Panc1 (cell line): ENCODE measurements at regions not wholly inside any gene's neighbourhood (a gene's known extent, or its start where the extent isn't known, plus 50 kb on each side); places are given as distances from the start of the nearest gene placed in this dataset.

Experiments used
- ATAC-seq: fragments of 200-7000 bp; cut with Tn5 transposase; 2 replicates; pipeline ENCODE4 v1.9.1; 2020; ENCODE audit warnings: mild to moderate bottlenecking, moderate library complexity
- BruUV-seq: library from RNA; stranded (reverse); fragments of 400-500 nt; replicated peaks from 2 replicates; lab custom pipeline; 2021; lab: Mats Ljungman, UMichigan
- CTCF ChIA-PET: fragments of 300-600 bp; sonication (Branson Sonifier 250); formaldehyde crosslinking; loops from one replicate; lab custom pipeline; 2022; ENCODE audit warnings: antibody characterized with exemption; lab: Charles Lee
- POLR2A ChIA-PET: fragments of 300-600 bp; sonication (Branson Sonifier 250); formaldehyde crosslinking; loops from one replicate; lab custom pipeline; 2022; ENCODE audit warnings: antibody characterized with exemption; lab: Charles Lee
- DNase-seq: peaks from one replicate; pipeline ENCODE4 v3.0.0-alpha.2; 2010; ENCODE audit warnings: low read depth, low spot score
- H3K27ac ChIP-seq: 2 replicates; pipeline ENCODE4 v1.5.1; 2011; ENCODE audit warnings: mild to moderate bottlenecking, low read length, inconsistent platforms
- H3K27me3 ChIP-seq: fragments of 200-500 bp; sonication (Bioruptor generic); 2 replicates; pipeline ENCODE4 v1.6.0; 2014; ENCODE audit warnings: low read length, inconsistent platforms; ENCODE audit not compliant: control insufficient read depth, insufficient read depth
- H3K36me3 ChIP-seq: fragments of 200-500 bp; sonication (Bioruptor generic); 2 replicates; pipeline ENCODE4 v1.5.1; 2014; ENCODE audit warnings: inconsistent platforms, mild to moderate bottlenecking, low read length, moderate library complexity; ENCODE audit not compliant: control insufficient read depth, insufficient read depth
- H3K4me1 ChIP-seq: 2 replicates; pipeline ENCODE4 v1.5.1; 2011; ENCODE audit warnings: inconsistent platforms, mild to moderate bottlenecking, low read length, moderate library complexity; ENCODE audit not compliant: control insufficient read depth, insufficient read depth
- H3K4me3 ChIP-seq, 2 experiments: 2 replicates each; pipeline ENCODE4 v1.5.1; 2011 to 2012; ENCODE audit warnings: low read depth in 2 of 2, low read length in 2 of 2, mild to moderate bottlenecking in 2 of 2, inconsistent platforms in 1 of 2, moderate library complexity in 1 of 2
- H3K9me3 ChIP-seq: fragments of 200-500 bp; sonication (Bioruptor generic); 2 replicates; pipeline ENCODE4 v1.5.1; 2014; ENCODE audit warnings: low read depth, mild to moderate bottlenecking, inconsistent platforms, low read length, moderate library complexity; ENCODE audit not compliant: control insufficient read depth, insufficient read depth
- POLR2AphosphoS5 ChIP-seq: IDR thresholded peaks from 2 replicates; pipeline ENCODE4 v1.6.1; 2012; ENCODE audit warnings: mild to moderate bottlenecking, low read depth, low read length, moderate library complexity
- SIN3A ChIP-seq: IDR thresholded peaks from 2 replicates; pipeline ENCODE4 v1.6.1; 2012; ENCODE audit warnings: low read depth, mild to moderate bottlenecking, low read length, moderate library complexity, borderline replicate concordance; ENCODE audit not compliant: insufficient read depth
- TCF7L2 ChIP-seq: IDR thresholded peaks from 2 replicates; pipeline ENCODE4 v1.6.1; 2011; ENCODE audit warnings: mild to moderate bottlenecking, low read depth, low read length, inconsistent platforms
- in situ Hi-C: cut with HindIII; loops from 2 replicates; pipeline ENCODE4 v1.10.0; 2016; ENCODE audit warnings: low sequenced_read_pairs, low pct_unique_long_range_greater_than_20kb
- intact Hi-C: fragments of 100-400 bp; cut with micrococcal nuclease; formaldehyde crosslinking; loops from one replicate; pipeline ENCODE4 v1.10.0; 2022; ENCODE audit not compliant: unreplicated experiment
- TF ChIP-seq, protein P1 (sequence below): fragments of 450-650 bp; IDR thresholded peaks from 2 replicates; pipeline ENCODE4 v1.5.1; 2017; ENCODE audit warnings: mild to moderate bottlenecking
- TF ChIP-seq, protein P2 (sequence below), 2 experiments: IDR thresholded peaks; 2 replicates each; pipeline ENCODE4 v1.6.1; 2011 to 2012; ENCODE audit warnings: low read depth in 2 of 2, control low read depth in 1 of 2, low read length in 1 of 2, mild to moderate bottlenecking in 1 of 2, moderate library complexity in 1 of 2; ENCODE audit not compliant: insufficient read depth in 1 of 2

DNA sequence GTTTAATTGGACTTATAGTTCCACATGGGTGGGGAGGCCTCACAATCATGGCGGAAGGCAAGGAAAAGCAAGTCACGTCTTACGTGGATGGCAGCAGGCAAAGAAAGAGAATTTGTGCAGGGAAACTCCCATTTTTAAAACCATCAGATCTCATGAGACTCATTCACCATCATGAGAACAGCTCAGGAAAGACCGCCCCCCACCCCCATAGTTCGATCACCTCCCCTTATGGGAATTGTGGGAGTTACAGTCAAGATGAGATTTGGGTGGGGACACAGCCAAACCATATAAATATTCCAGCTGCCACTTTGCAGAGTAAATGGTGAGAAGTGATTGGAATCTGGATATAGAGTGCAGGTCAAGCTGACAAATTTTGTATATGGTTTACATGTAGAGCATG is 187.4 kb downstream of the ARL4C start:
- Histone ChIP-seq H3K4me3 (no peak overlapping the region), H3K27ac (peak overlapping the region; percentile 34; the same call in 1 of the 2 replicates), H3K36me3 (no peaks in the 10 kb centered on the region), H3K9me3 (peaks cover 3% of the 10 kb centered on the region; the same call in 1 of the 2 replicates), H3K4me1 (peaks cover 16% of the 10 kb centered on the region), H3K27me3 (no peaks in the 10 kb centered on the region)
- ChIA-PET POLR2A (no interaction called here), CTCF (interaction anchor here (0.6 kb wide), 1 partner anchor 46 kb away, joined by 3 read pairs; no protein-coding TSS in a partner anchor)
- ATAC-seq (no peak), DNase-seq (no peak)
- no TSS peak for BruUV-seq
- no peak for TF ChIP-seq POLR2AphosphoS5
- TF ChIP-seq, protein P1, sequence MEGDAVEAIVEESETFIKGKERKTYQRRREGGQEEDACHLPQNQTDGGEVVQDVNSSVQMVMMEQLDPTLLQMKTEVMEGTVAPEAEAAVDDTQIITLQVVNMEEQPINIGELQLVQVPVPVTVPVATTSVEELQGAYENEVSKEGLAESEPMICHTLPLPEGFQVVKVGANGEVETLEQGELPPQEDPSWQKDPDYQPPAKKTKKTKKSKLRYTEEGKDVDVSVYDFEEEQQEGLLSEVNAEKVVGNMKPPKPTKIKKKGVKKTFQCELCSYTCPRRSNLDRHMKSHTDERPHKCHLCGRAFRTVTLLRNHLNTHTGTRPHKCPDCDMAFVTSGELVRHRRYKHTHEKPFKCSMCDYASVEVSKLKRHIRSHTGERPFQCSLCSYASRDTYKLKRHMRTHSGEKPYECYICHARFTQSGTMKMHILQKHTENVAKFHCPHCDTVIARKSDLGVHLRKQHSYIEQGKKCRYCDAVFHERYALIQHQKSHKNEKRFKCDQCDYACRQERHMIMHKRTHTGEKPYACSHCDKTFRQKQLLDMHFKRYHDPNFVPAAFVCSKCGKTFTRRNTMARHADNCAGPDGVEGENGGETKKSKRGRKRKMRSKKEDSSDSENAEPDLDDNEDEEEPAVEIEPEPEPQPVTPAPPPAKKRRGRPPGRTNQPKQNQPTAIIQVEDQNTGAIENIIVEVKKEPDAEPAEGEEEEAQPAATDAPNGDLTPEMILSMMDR: no peak
- TF ChIP-seq, protein P2, sequence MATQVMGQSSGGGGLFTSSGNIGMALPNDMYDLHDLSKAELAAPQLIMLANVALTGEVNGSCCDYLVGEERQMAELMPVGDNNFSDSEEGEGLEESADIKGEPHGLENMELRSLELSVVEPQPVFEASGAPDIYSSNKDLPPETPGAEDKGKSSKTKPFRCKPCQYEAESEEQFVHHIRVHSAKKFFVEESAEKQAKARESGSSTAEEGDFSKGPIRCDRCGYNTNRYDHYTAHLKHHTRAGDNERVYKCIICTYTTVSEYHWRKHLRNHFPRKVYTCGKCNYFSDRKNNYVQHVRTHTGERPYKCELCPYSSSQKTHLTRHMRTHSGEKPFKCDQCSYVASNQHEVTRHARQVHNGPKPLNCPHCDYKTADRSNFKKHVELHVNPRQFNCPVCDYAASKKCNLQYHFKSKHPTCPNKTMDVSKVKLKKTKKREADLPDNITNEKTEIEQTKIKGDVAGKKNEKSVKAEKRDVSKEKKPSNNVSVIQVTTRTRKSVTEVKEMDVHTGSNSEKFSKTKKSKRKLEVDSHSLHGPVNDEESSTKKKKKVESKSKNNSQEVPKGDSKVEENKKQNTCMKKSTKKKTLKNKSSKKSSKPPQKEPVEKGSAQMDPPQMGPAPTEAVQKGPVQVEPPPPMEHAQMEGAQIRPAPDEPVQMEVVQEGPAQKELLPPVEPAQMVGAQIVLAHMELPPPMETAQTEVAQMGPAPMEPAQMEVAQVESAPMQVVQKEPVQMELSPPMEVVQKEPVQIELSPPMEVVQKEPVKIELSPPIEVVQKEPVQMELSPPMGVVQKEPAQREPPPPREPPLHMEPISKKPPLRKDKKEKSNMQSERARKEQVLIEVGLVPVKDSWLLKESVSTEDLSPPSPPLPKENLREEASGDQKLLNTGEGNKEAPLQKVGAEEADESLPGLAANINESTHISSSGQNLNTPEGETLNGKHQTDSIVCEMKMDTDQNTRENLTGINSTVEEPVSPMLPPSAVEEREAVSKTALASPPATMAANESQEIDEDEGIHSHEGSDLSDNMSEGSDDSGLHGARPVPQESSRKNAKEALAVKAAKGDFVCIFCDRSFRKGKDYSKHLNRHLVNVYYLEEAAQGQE (IDR thresholded peaks at IDR 0.05; ENCODE audit: insufficient read depth in 1 of 2, low read depth in 2 of 2, low read length in 1 of 2): no peak
- intact Hi-C loops: loop anchor here (5.0 kb wide), 1 partner anchor 38 kb away; no protein-coding TSS in a partner anchor
- in situ Hi-C loops: no loop called here

DNA sequence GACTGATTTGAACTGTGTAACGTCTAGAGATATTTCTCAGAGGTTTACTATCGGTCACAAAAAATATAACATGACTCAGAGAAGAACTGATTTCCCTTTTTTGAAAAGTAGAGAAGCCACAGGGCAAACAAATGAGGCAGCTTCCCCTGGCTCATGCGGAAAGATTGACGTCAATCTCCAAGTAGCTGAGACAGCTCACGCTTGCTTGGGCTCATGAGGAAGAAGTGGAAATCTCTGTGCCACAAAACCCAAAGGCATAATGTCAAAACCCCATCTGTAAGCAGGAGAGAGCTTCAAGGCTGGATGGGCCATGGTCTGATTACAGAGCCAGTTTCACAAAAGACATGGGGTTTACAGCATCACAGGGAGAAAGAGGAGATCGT is 188.1 kb downstream of the ARL4C start:
- TF ChIP-seq SIN3A: no peak
- TF ChIP-seq, protein P2 (IDR thresholded peaks at IDR 0.05; ENCODE audit: insufficient read depth in 1 of 2, low read depth in 2 of 2, low read length in 1 of 2): no peak
- TF ChIP-seq POLR2AphosphoS5: no peak
- TF ChIP-seq, protein P1: no peak
- TF ChIP-seq TCF7L2: no peak
- Histone ChIP-seq H3K4me3 (no peak overlapping the region), H3K27me3 (no peaks in the 10 kb centered on the region), H3K36me3 (no peaks in the 10 kb centered on the region), H3K9me3 (peaks cover 3% of the 10 kb centered on the region; the same call in 1 of the 2 replicates), H3K27ac (peak overlapping the region; percentile 81), H3K4me1 (peaks cover 17% of the 10 kb centered on the region)
- DNase-seq (no peak), ATAC-seq (no peak)
- POLR2A ChIA-PET: no interaction called here
- BruUV-seq: no TSS peak
- CTCF ChIA-PET: interaction anchor here (0.6 kb wide), 1 partner anchor 46 kb away, joined by 3 read pairs; no protein-coding TSS in a partner anchor
- in situ Hi-C loops (no loop called here), intact Hi-C loops (loop anchor here (5.0 kb wide), 1 partner anchor 38 kb away; no protein-coding TSS in a partner anchor)
